Spleen (tissue), 7 donors: ENCODE measurements at regions not wholly inside any gene's neighbourhood (a gene's known extent, or its start where the extent isn't known, plus 50 kb on each side); places are given as distances from the start of the nearest gene placed in this dataset.

Experiments
- CTCF ChIP-seq, 11 experiments: fragments of 200-600 bp in 7 of 11; fragments of 450-650 bp in 4 of 11; sonication (generic) in 4 of 11; IDR thresholded peaks in 8 of 11; conservative IDR thresholded peaks in 3 of 11; 1 replicate in 7 of 11; 2 replicates in 4 of 11; pipeline versions ENCODE4 v1.4.0 to v1.8.0; 2016 to 2021; ENCODE audit warnings: antibody characterized with exemption in 11 of 11, inconsistent platforms in 4 of 11, mild to moderate bottlenecking in 1 of 11
- POLR2AphosphoS5 ChIP-seq, 3 donors: sonication (generic); formaldehyde crosslinking; IDR thresholded peaks; one replicate each; pipeline ENCODE4 v1.5.1; 2017; ENCODE audit warnings: antibody characterized with exemption in 3 of 3
- donor health status: DM: no; HTN: no; CAD: no; lungs with moderate emphysema.
- donor health status: DM: no; HTN: no; CAD: no.
- donor health status: DM: no; HTN: no; CAD: no.

GRCh38 chr14:55910601-55911243 lies 207.5 kb upstream of the PELI2 start:
- TF ChIP-seq CTCF (IDR thresholded peaks at IDR 0.05 in 8 of 11, conservative IDR thresholded peaks at IDR 0.05 in 3 of 11) (no peak), POLR2AphosphoS5 (IDR thresholded peaks at IDR 0.05) (no peak)
